Stomach (tissue), 4 donors: ENCODE measurements at regions not wholly inside any gene's neighbourhood (a gene's known extent, or its start where the extent isn't known, plus 50 kb on each side); places are given as distances from the start of the nearest gene placed in this dataset.

Source experiments
- EP300 ChIP-seq: sonication (generic); formaldehyde crosslinking; IDR thresholded peaks from one replicate; pipeline ENCODE4 v1.6.1; 2017; ENCODE audit warnings: antibody characterized with exemption
- POLR2A ChIP-seq, 4 donors: fragments of 450-650 bp; IDR thresholded peaks; one replicate each; pipeline ENCODE4 v1.6.1; 2016; ENCODE audit warnings: antibody characterized with exemption in 4 of 4, control low read depth in 2 of 4, mild to moderate bottlenecking in 1 of 4, moderate library complexity in 1 of 4
- TF ChIP-seq, protein P1 (sequence below), 7 experiments: fragments of 450-650 bp in 4 of 7; fragments of 200-600 bp in 3 of 7; sonication (generic) in 3 of 7; IDR thresholded peaks; one replicate each; pipeline ENCODE4 v1.5.1; 2016 to 2019; ENCODE audit warnings: antibody characterized with exemption in 7 of 7, control low read depth in 2 of 7, mild to moderate bottlenecking in 1 of 7

GRCh38 chr1:30423570-30423969 is 299.8 kb downstream of the MATN1 start:
- TF ChIP-seq, protein P1, sequence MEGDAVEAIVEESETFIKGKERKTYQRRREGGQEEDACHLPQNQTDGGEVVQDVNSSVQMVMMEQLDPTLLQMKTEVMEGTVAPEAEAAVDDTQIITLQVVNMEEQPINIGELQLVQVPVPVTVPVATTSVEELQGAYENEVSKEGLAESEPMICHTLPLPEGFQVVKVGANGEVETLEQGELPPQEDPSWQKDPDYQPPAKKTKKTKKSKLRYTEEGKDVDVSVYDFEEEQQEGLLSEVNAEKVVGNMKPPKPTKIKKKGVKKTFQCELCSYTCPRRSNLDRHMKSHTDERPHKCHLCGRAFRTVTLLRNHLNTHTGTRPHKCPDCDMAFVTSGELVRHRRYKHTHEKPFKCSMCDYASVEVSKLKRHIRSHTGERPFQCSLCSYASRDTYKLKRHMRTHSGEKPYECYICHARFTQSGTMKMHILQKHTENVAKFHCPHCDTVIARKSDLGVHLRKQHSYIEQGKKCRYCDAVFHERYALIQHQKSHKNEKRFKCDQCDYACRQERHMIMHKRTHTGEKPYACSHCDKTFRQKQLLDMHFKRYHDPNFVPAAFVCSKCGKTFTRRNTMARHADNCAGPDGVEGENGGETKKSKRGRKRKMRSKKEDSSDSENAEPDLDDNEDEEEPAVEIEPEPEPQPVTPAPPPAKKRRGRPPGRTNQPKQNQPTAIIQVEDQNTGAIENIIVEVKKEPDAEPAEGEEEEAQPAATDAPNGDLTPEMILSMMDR (IDR thresholded peaks at IDR 0.05), result no peak
- TF ChIP-seq POLR2A (IDR thresholded peaks at IDR 0.05) (no peak), EP300 (no peak)
